AG04449 (cell line): ENCODE measurements at regions not wholly inside any gene's neighbourhood (a gene's known extent, or its start where the extent isn't known, plus 50 kb on each side); places are given as distances from the start of the nearest gene placed in this dataset.

Experiments used
- CTCF ChIA-PET: fragments of 350-600 bp; formaldehyde crosslinking; extraction: SDS; loops from one replicate; lab custom pipeline; 2021; ENCODE audit warnings: antibody characterized with exemption; lab: Yijun Ruan, JAX
- POLR2A ChIA-PET: fragments of 400-600, 350-600 bp; formaldehyde crosslinking; extraction: SDS; loops from one replicate; lab custom pipeline; 2020; ENCODE audit warnings: antibody characterized with exemption, inconsistent platforms; lab: Yijun Ruan, JAX
- DNase-seq: peaks from one replicate; pipeline ENCODE4 v3.0.0-alpha.2; 2010; ENCODE audit warnings: low read depth, low spot score
- H3K4me3 ChIP-seq: 2 replicates; pipeline ENCODE4 v1.5.1; 2011; ENCODE audit warnings: low read depth, mild to moderate bottlenecking, control low read depth, low read length
- CTCF ChIP-seq: IDR thresholded peaks from one replicate; pipeline ENCODE4 v1.5.1; 2011; ENCODE audit warnings: mild to moderate bottlenecking, moderate library complexity, low read length, control low read depth, inconsistent platforms; ENCODE audit not compliant: insufficient read depth; ENCODE audit errors: missing control alignments

- CTCF ChIA-PET = no interaction called here
- POLR2A ChIA-PET = no interaction called here
- H3K4me3 ChIP-seq = no peak overlapping the region
- no peak for DNase-seq
- TF ChIP-seq CTCF = no peak
Observed at GRCh38 chr7:85405016-85405902, 218.4 kb upstream of the SEMA3D start.

GRCh38 chr7:85396676-85397075 lies 209.8 kb upstream of the SEMA3D start:
- ChIA-PET CTCF (no interaction called here), POLR2A (no interaction called here)
- no peak for DNase-seq
- no peak for TF ChIP-seq CTCF
- H3K4me3 ChIP-seq = no peak overlapping the region

- no peak overlapping the region for H3K4me3 ChIP-seq
- DNase-seq = no peak
- TF ChIP-seq CTCF = no peak
- CTCF ChIA-PET = no interaction called here
- POLR2A ChIA-PET = no interaction called here
Observed at GRCh38 chr7:85392789-85393188, 205.9 kb upstream of the SEMA3D start.

GRCh38 chr7:85392326-85392725 lies 205.5 kb upstream of the SEMA3D start:
- TF ChIP-seq CTCF = no peak
- ChIA-PET CTCF (no interaction called here), POLR2A (no interaction called here)
- no peak overlapping the region for H3K4me3 ChIP-seq
- no peak for DNase-seq

GRCh38 chr7:85386460-85386859 lies 199.6 kb upstream of the SEMA3D start:
- no peak for TF ChIP-seq CTCF
- DNase-seq = no peak
- ChIA-PET CTCF (no interaction called here), POLR2A (no interaction called here)
- H3K4me3 ChIP-seq = no peak overlapping the region

- no peak for TF ChIP-seq CTCF
- no peak for DNase-seq
- ChIA-PET POLR2A (no interaction called here), CTCF (no interaction called here)
- H3K4me3 ChIP-seq = no peak overlapping the region
Observed at GRCh38 chr7:85384392-85384791, 197.5 kb upstream of the SEMA3D start.
